ENCODE measurements at regions not wholly inside any gene's neighbourhood (a gene's known extent, or its start where the extent isn't known, plus 50 kb on each side); places are given as distances from the start of the nearest gene placed in this dataset.

DNA sequence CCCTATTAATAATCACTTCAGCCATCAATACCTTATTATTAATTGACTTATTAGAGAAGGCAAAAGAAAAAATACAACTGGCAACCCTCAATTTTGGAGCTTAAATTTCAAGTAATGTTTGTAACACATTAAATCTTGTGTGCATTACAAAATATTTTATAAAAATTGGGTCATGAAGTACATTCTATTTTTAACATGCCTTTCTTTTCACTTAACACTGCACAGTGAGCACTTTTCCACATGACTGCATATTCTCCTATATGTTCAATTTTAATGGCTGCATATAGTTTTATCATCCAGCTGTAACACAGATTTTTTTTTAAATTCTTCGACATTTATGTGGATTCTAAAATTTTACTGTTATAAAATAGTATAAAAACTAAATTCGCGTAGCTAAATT lies 92.5 kb downstream of the SLC17A6 start:
- peaks cover 0 to 4% of the 10 kb centered on the region in 2 donors for H3K4me1 ChIP-seq (ENCODE audit: control insufficient read depth in 2 of 2, insufficient read depth in 2 of 2, low read length in 2 of 2)
- ATAC-seq (ENCODE audit: low read depth) (no peak), DNase-seq (no peak)
- POLR2A ChIA-PET: no interaction called here
- H3K4me2 ChIP-seq (replicated peaks; ENCODE audit: low read depth, low read length, poor library complexity, severe bottlenecking): no peak overlapping the region
- H3K36me3 ChIP-seq (replicated peaks in 1 of 2; ENCODE audit: control extremely low read depth in 1 of 2, control insufficient read depth in 1 of 2, extremely low read depth in 1 of 2, insufficient read depth in 2 of 2, low read length in 1 of 2): no peaks in the 10 kb centered on the region
- H3K4me3 Mint-ChIP-seq: no peak overlapping the region
- H3K9me3 ChIP-seq (ENCODE audit: control extremely low read depth in 1 of 3, control insufficient read depth in 2 of 3, insufficient read depth in 1 of 3, low read length in 2 of 3): peaks cover 0 to 5% (median 0%) of the 10 kb centered on the region in 3 donors
- no peak overlapping the region for H2AFZ ChIP-seq (ENCODE audit: insufficient read depth, low read depth, low read length, poor library complexity, severe bottlenecking)
- peaks cover 0 to 13% (median 3%) of the 10 kb centered on the region in 4 experiments for H3K27me3 ChIP-seq (replicated peaks in 1 of 4; ENCODE audit: control extremely low read depth in 1 of 4, control insufficient read depth in 3 of 4, insufficient read depth in 4 of 4, low read length in 3 of 4)
- no CpG with 5 or more reads among the region's 3 CpGs for WGBS (ENCODE audit: insufficient coverage)
- H3K27me3 Mint-ChIP-seq: peaks cover 19% of the 10 kb centered on the region
- no peaks in the 10 kb centered on the region for H3K79me2 ChIP-seq (ENCODE audit: control insufficient read depth, insufficient read depth, low read length)
- intact Hi-C loops (cut with micrococcal nuclease): no loop called here
- TF ChIP-seq, protein P1, sequence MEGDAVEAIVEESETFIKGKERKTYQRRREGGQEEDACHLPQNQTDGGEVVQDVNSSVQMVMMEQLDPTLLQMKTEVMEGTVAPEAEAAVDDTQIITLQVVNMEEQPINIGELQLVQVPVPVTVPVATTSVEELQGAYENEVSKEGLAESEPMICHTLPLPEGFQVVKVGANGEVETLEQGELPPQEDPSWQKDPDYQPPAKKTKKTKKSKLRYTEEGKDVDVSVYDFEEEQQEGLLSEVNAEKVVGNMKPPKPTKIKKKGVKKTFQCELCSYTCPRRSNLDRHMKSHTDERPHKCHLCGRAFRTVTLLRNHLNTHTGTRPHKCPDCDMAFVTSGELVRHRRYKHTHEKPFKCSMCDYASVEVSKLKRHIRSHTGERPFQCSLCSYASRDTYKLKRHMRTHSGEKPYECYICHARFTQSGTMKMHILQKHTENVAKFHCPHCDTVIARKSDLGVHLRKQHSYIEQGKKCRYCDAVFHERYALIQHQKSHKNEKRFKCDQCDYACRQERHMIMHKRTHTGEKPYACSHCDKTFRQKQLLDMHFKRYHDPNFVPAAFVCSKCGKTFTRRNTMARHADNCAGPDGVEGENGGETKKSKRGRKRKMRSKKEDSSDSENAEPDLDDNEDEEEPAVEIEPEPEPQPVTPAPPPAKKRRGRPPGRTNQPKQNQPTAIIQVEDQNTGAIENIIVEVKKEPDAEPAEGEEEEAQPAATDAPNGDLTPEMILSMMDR (IDR thresholded peaks at IDR 0.05): no peak
- TF ChIP-seq EZH2 (IDR thresholded peaks at IDR 0.05; ENCODE audit: borderline replicate concordance, insufficient read depth, low read depth, low read length, poor library complexity, severe bottlenecking): no peak
- H3K4me3 ChIP-seq (ENCODE audit: control extremely low read depth in 1 of 5, extremely low read depth in 1 of 5, insufficient read depth in 1 of 5, low read depth in 2 of 5, low read length in 4 of 5): no peak overlapping the region
- no peak overlapping the region for H3K27ac Mint-ChIP-seq
- no peak overlapping the region for H3K9ac ChIP-seq (ENCODE audit: low read length)
- peaks cover 10% of the 10 kb centered on the region for H3K4me1 Mint-ChIP-seq
- CTCF ChIA-PET: no interaction called here
- H3K27ac ChIP-seq (ENCODE audit: low read length in 2 of 2): no peak overlapping the region
- H4K20me1 ChIP-seq (ENCODE audit: control insufficient read depth, insufficient read depth, low read length, poor library complexity, severe bottlenecking): no peaks in the 10 kb centered on the region
- H3K9me3 Mint-ChIP-seq (ENCODE audit: insufficient read depth): peaks cover 3% of the 10 kb centered on the region

DNA sequence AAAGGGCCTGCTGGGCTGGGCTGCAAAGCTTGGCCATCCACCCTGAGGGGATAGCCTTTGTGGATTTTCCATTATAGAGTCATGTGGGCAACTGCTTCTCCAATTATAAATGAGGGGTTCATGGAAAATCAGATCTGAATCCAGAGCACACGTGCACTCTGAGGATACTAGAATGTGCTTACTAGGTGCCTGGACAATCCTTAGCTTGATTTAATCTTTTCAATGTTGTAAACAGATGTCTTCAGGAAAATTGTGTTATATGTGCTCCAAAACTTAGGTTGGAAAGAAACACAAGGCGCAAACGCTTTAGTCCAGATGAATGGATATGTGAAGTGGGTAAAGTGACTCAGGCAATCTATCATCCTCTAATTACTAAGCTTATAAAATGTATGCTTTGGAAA lies 92.0 kb downstream of the SLC17A6 start:
- TF ChIP-seq, protein P1 (IDR thresholded peaks at IDR 0.05): no peak
- TF ChIP-seq EZH2 (IDR thresholded peaks at IDR 0.05; ENCODE audit: borderline replicate concordance, insufficient read depth, low read depth, low read length, poor library complexity, severe bottlenecking): no peak
- Histone ChIP-seq H4K20me1 (ENCODE audit: control insufficient read depth, insufficient read depth, low read length, poor library complexity, severe bottlenecking) (no peaks in the 10 kb centered on the region), H2AFZ (ENCODE audit: insufficient read depth, low read depth, low read length, poor library complexity, severe bottlenecking) (no peak overlapping the region), H3K36me3 (replicated peaks in 1 of 2; ENCODE audit: control extremely low read depth in 1 of 2, control insufficient read depth in 1 of 2, extremely low read depth in 1 of 2, insufficient read depth in 2 of 2, low read length in 1 of 2) (no peaks in the 10 kb centered on the region), H3K27ac (ENCODE audit: low read length in 2 of 2) (no peak overlapping the region), H3K27me3 (replicated peaks in 1 of 4; ENCODE audit: control extremely low read depth in 1 of 4, control insufficient read depth in 3 of 4, insufficient read depth in 4 of 4, low read length in 3 of 4) (peaks cover 0 to 13% (median 3%) of the 10 kb centered on the region in 4 experiments), H3K79me2 (ENCODE audit: control insufficient read depth, insufficient read depth, low read length) (no peaks in the 10 kb centered on the region), H3K4me3 (ENCODE audit: control extremely low read depth in 1 of 5, extremely low read depth in 1 of 5, insufficient read depth in 1 of 5, low read depth in 2 of 5, low read length in 4 of 5) (no peak overlapping the region), H3K9me3 (ENCODE audit: control extremely low read depth in 1 of 3, control insufficient read depth in 2 of 3, insufficient read depth in 1 of 3, low read length in 2 of 3) (peaks cover 0 to 5% (median 0%) of the 10 kb centered on the region in 3 donors), H3K9ac (ENCODE audit: low read length) (no peak overlapping the region), H3K4me2 (replicated peaks; ENCODE audit: low read depth, low read length, poor library complexity, severe bottlenecking) (no peak overlapping the region), H3K4me1 (ENCODE audit: control insufficient read depth in 2 of 2, insufficient read depth in 2 of 2, low read length in 2 of 2) (peaks cover 0 to 4% of the 10 kb centered on the region in 2 donors)
- intact Hi-C loops (cut with micrococcal nuclease): no loop called here
- DNase-seq: no peak
- ATAC-seq (ENCODE audit: low read depth): no peak
- WGBS (ENCODE audit: insufficient coverage): 100% methylated on average over 1 of the region's 3 CpGs
- Mint-ChIP-seq H3K4me3 (no peak overlapping the region), H3K9me3 (ENCODE audit: insufficient read depth) (peaks cover 3% of the 10 kb centered on the region), H3K4me1 (peaks cover 10% of the 10 kb centered on the region), H3K27ac (no peak overlapping the region), H3K27me3 (peaks cover 19% of the 10 kb centered on the region)
- ChIA-PET POLR2A (no interaction called here), CTCF (no interaction called here)

Data from B cell (primary cell).